ENCODE measurements at regions not wholly inside any gene's neighbourhood (a gene's known extent, or its start where the extent isn't known, plus 50 kb on each side); places are given as distances from the start of the nearest gene placed in this dataset.

- DNase-seq (no peak), ATAC-seq (no peak)
These were observed 437.8 kb downstream of the CDH26 start for GRCh38 chr20:60395991-60396390.

GRCh38 chr20:60400567-60400966, 442.3 kb downstream of the CDH26 start:
- ATAC-seq: no peak
- Histone ChIP-seq H3K4me1 (no peaks in the 10 kb centered on the region), H3K9me3 (peaks cover 0 to 12% (median 0%) of the 10 kb centered on the region in 11 donors), H3K27ac (no peak overlapping the region), H3K4me3 (no peak overlapping the region), H3K27me3 (peaks cover 0 to 5% (median 0%) of the 10 kb centered on the region in 7 donors), H3K36me3 (no peaks in the 10 kb centered on the region)
- no peak for TF ChIP-seq CTCF (IDR thresholded peaks at IDR 0.05)
- 96 to 100% methylated on average over 1 of the region's 1 CpG for WGBS, 2 donors
- intact Hi-C loops (cut with DNase I): no loop called here
- DNase-seq: no peak

More at GRCh38 chr20:60395991-60396390, 437.8 kb downstream of the CDH26 start:
- Histone ChIP-seq H3K27ac (no peak overlapping the region), H3K9me3 (peaks cover 0 to 12% (median 0%) of the 10 kb centered on the region in 11 donors), H3K4me1 (no peaks in the 10 kb centered on the region), H3K4me3 (no peak overlapping the region), H3K36me3 (no peaks in the 10 kb centered on the region), H3K27me3 (peaks cover 0 to 5% (median 0%) of the 10 kb centered on the region in 7 donors)
- TF ChIP-seq CTCF (IDR thresholded peaks at IDR 0.05): no peak
- intact Hi-C loops (cut with DNase I): loop anchor here in 1 of 10 donors (10.0 kb wide), 1 partner anchor 59 kb away; no protein-coding TSS in a partner anchor
- WGBS, 2 donors: 35 to 47% methylated on average over 3 of the region's 3 CpGs

- Histone ChIP-seq H3K9me3 (peaks cover 0 to 12% (median 0%) of the 10 kb centered on the region in 11 donors), H3K27ac (no peak overlapping the region), H3K4me3 (no peak overlapping the region), H3K4me1 (no peaks in the 10 kb centered on the region), H3K36me3 (no peaks in the 10 kb centered on the region), H3K27me3 (peaks cover 0 to 5% (median 0%) of the 10 kb centered on the region in 7 donors)
- TF ChIP-seq CTCF (IDR thresholded peaks at IDR 0.05): no peak
- DNase-seq (no peak), ATAC-seq (no peak)
- intact Hi-C loops (cut with DNase I): no loop called here
- 75 to 79% methylated on average over 8 of the region's 8 CpGs for WGBS, 2 donors
These were observed 444.2 kb downstream of the CDH26 start for GRCh38 chr20:60402189-60403058.

- Histone ChIP-seq H3K4me3 (no peak overlapping the region), H3K9me3 (peaks cover 0 to 12% (median 0%) of the 10 kb centered on the region in 11 donors), H3K4me1 (no peaks in the 10 kb centered on the region), H3K36me3 (no peaks in the 10 kb centered on the region), H3K27me3 (peaks cover 0 to 1% (median 0%) of the 10 kb centered on the region in 7 donors), H3K27ac (no peak overlapping the region)
- 79 to 88% methylated on average over 8 of the region's 8 CpGs for WGBS, 2 donors
- DNase-seq (no peak), ATAC-seq (no peak)
- TF ChIP-seq CTCF (IDR thresholded peaks at IDR 0.05): no peak
- intact Hi-C loops (cut with DNase I): no loop called here
These were observed 445.0 kb downstream of the CDH26 start for GRCh38 chr20:60403105-60403741.

Measured in heart right ventricle (tissue), 16 donors.